ENCODE measurements at regions not wholly inside any gene's neighbourhood (a gene's known extent, or its start where the extent isn't known, plus 50 kb on each side); places are given as distances from the start of the nearest gene placed in this dataset.
A peak's percentile ranks its signal among the peaks of the same experiment; 100 is the strongest.
"Not testable (repeated sequence)": the region's sequence is repeated elsewhere in the genome, so short reads cannot be mapped to it uniquely, and the experiment has no call there.

DNA sequence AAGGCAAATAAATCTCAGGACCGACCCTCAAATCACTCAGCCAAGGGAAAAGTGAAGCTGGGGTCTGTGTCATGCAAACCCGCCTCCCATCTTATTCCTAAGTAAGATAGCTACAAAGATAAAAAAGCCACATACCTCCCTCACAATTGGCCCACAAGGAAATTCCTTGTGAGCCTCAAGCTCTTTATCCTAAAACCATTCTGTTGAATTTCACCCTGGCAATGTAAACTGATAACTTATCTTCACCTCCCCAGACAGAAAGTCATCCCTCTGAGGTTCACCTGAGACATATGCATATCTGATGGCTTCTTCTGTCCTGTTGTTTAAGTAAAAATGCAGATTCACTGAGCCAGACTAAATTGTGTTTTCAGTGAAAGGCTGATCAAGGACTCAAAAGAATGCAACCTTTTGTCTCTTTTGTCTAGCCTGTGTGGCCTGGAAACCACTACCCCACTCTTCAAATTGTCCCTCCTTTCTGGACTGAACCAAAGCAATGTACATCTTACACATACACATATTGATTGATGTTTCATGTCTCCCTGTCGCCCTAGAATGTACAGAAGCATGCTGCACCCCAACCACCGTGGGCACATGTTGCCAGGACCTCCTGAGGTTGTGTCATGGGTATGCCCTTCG, 91.3 kb downstream of the MFAP3L start:
- Histone ChIP-seq H3K9ac (ENCODE audit: low read length) (no peak overlapping the region), H2BK12ac (ENCODE audit: low read length) (peak overlapping the region; percentile 37), H3K14ac (ENCODE audit: low read length) (peak overlapping the region; percentile 56), H3K27ac (ENCODE audit: low read depth, low read length) (peak overlapping the region; percentile 95), H4K8ac (ENCODE audit: low read depth, low read length) (peak overlapping the region; percentile 45), H2AFZ (ENCODE audit: insufficient read depth, low read length, poor library complexity) (no peak overlapping the region), H3K4ac (ENCODE audit: low read depth, low read length) (peak overlapping the region; percentile 12), H3K9me3 (ENCODE audit: insufficient read depth, low read depth, low read length) (no peaks in the 10 kb centered on the region), H3K27me3 (ENCODE audit: insufficient read depth, low read length) (no peaks in the 10 kb centered on the region), H3K4me3 (ENCODE audit: low read depth, low read length) (no peak overlapping the region), H4K12ac (ENCODE audit: low read depth, low read length) (no peak overlapping the region), H2AK5ac (ENCODE audit: low read length) (no peak overlapping the region), H3K18ac (ENCODE audit: low read length) (peak overlapping the region; percentile 13), H3K4me2 (ENCODE audit: low read length) (no peak overlapping the region), H2BK120ac (ENCODE audit: insufficient read depth, low read length, poor library complexity) (peak overlapping the region; percentile 36), H3K4me1 (ENCODE audit: control insufficient read depth in 1 of 2, insufficient read depth in 2 of 2, low read length in 2 of 2) (peaks cover 7 to 9% of the 10 kb centered on the region in 2 experiments), H3K36me3 (ENCODE audit: control insufficient read depth in 1 of 2, insufficient read depth in 2 of 2, low read length in 2 of 2) (no peaks in the 10 kb centered on the region), H3K23ac (ENCODE audit: low read length) (no peak overlapping the region), H3K79me2 (ENCODE audit: control insufficient read depth, insufficient read depth, low read length, poor library complexity) (peaks cover 4% of the 10 kb centered on the region), H4K91ac (ENCODE audit: low read depth, low read length) (peak overlapping the region; percentile 67), H3K79me1 (ENCODE audit: low read length) (peaks cover 11% of the 10 kb centered on the region), H2BK5ac (ENCODE audit: low read depth, low read length, poor library complexity) (peak overlapping the region; percentile 75)
- no CpG with 5 or more reads among the region's 5 CpGs for WGBS (ENCODE audit: extremely low coverage, insufficient coverage, insufficient read length)
- peak; percentile 45 to 82 for DNase-seq

DNA sequence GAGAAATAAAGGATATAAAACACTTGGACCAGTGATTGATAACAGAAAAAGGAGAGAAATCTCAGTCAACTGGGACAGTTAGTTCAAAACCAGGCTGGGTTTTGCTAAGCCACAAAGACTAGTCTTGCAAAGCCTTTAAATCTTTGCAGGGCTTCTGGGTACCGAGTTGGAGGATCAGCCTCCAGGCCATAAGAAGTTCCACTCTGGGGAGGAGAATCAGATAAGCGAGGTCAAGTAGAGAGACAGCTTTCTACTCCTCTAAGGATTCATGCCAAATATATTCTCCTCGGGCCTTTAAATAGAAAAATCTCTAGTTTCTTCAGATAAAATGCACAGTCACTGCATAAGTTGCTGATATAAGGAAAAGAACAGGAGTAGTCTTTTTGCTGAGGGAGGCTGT, 92.7 kb downstream of the MFAP3L start:
- Histone ChIP-seq H3K14ac (ENCODE audit: low read length) (no peak overlapping the region), H2AK5ac (ENCODE audit: low read length) (no peak overlapping the region), H3K79me2 (ENCODE audit: control insufficient read depth, insufficient read depth, low read length, poor library complexity) (peaks cover 4% of the 10 kb centered on the region), H3K9me3 (ENCODE audit: insufficient read depth, low read depth, low read length) (no peaks in the 10 kb centered on the region), H3K18ac (ENCODE audit: low read length) (no peak overlapping the region), H2BK5ac (ENCODE audit: low read depth, low read length, poor library complexity) (no peak overlapping the region), H2AFZ (ENCODE audit: insufficient read depth, low read length, poor library complexity) (no peak overlapping the region), H4K91ac (ENCODE audit: low read depth, low read length) (no peak overlapping the region), H4K8ac (ENCODE audit: low read depth, low read length) (no peak overlapping the region), H3K4ac (ENCODE audit: low read depth, low read length) (no peak overlapping the region), H3K23ac (ENCODE audit: low read length) (no peak overlapping the region), H2BK12ac (ENCODE audit: low read length) (no peak overlapping the region), H3K79me1 (ENCODE audit: low read length) (peaks cover 11% of the 10 kb centered on the region), H3K4me3 (ENCODE audit: low read depth, low read length) (no peak overlapping the region), H3K36me3 (ENCODE audit: control insufficient read depth in 1 of 2, insufficient read depth in 2 of 2, low read length in 2 of 2) (no peaks in the 10 kb centered on the region), H3K4me1 (ENCODE audit: control insufficient read depth in 1 of 2, insufficient read depth in 2 of 2, low read length in 2 of 2) (peaks cover 7 to 9% of the 10 kb centered on the region in 2 experiments), H3K9ac (ENCODE audit: low read length) (no peak overlapping the region), H3K4me2 (ENCODE audit: low read length) (no peak overlapping the region), H3K27me3 (ENCODE audit: insufficient read depth, low read length) (no peaks in the 10 kb centered on the region), H4K12ac (ENCODE audit: low read depth, low read length) (no peak overlapping the region), H2BK120ac (ENCODE audit: insufficient read depth, low read length, poor library complexity) (no peak overlapping the region), H3K27ac (ENCODE audit: low read depth, low read length) (peak overlapping the region; percentile 95)
- no CpG with 5 or more reads among the region's 3 CpGs for WGBS (ENCODE audit: extremely low coverage, insufficient coverage, insufficient read length)
- DNase-seq = peak; percentile 84 to 96

DNA sequence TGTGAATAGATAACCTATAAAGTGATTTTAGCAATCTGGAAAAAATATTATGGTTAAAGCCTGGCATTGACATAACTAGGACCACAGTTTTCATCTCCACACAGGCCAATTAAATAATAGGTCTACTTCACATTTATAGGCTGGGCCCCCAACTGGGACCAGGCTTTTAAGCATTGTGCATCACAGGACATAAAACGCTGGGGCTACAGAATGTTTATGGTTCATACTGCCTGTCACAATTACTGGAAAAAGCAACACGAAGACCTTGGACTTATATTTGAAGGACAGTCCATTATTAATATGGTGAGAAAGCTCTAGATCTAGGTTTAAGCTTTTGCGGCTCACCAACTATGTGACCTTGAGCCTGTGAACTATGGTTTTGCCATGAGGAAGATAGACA, 94.2 kb downstream of the MFAP3L start:
- DNase-seq = no peak
- no peaks in the 10 kb centered on the region for H3K9me3 ChIP-seq (ENCODE audit: insufficient read depth, low read depth, low read length)
- peaks cover 4% of the 10 kb centered on the region for H3K79me2 ChIP-seq (ENCODE audit: control insufficient read depth, insufficient read depth, low read length, poor library complexity)
- no peak overlapping the region for H2AK5ac ChIP-seq (ENCODE audit: low read length)
- H3K4me2 ChIP-seq (ENCODE audit: low read length) = no peak overlapping the region
- no peak overlapping the region for H3K18ac ChIP-seq (ENCODE audit: low read length)
- H3K4me1 ChIP-seq (ENCODE audit: control insufficient read depth in 1 of 2, insufficient read depth in 2 of 2, low read length in 2 of 2) = peaks cover 7 to 9% of the 10 kb centered on the region in 2 experiments
- peak overlapping the region; percentile 59 for H4K91ac ChIP-seq (ENCODE audit: low read depth, low read length)
- H2BK5ac ChIP-seq (ENCODE audit: low read depth, low read length, poor library complexity) = no peak overlapping the region
- H3K27me3 ChIP-seq (ENCODE audit: insufficient read depth, low read length) = no peaks in the 10 kb centered on the region
- H3K36me3 ChIP-seq (ENCODE audit: control insufficient read depth in 1 of 2, insufficient read depth in 2 of 2, low read length in 2 of 2) = no peaks in the 10 kb centered on the region
- H4K12ac ChIP-seq (ENCODE audit: low read depth, low read length) = no peak overlapping the region
- no peak overlapping the region for H2AFZ ChIP-seq (ENCODE audit: insufficient read depth, low read length, poor library complexity)
- H3K4ac ChIP-seq (ENCODE audit: low read depth, low read length) = no peak overlapping the region
- H2BK12ac ChIP-seq (ENCODE audit: low read length) = no peak overlapping the region
- H3K27ac ChIP-seq (ENCODE audit: low read depth, low read length) = no peak overlapping the region
- no CpG with 5 or more reads among the region's 3 CpGs for WGBS (ENCODE audit: extremely low coverage, insufficient coverage, insufficient read length)
- H4K8ac ChIP-seq (ENCODE audit: low read depth, low read length) = no peak overlapping the region
- H2BK120ac ChIP-seq (ENCODE audit: insufficient read depth, low read length, poor library complexity) = peak overlapping the region; percentile 54
- H3K23ac ChIP-seq (ENCODE audit: low read length) = no peak overlapping the region
- no peak overlapping the region for H3K4me3 ChIP-seq (ENCODE audit: low read depth, low read length)
- no peak overlapping the region for H3K9ac ChIP-seq (ENCODE audit: low read length)
- peaks cover 9% of the 10 kb centered on the region for H3K79me1 ChIP-seq (ENCODE audit: low read length)
- no peak overlapping the region for H3K14ac ChIP-seq (ENCODE audit: low read length)

DNA sequence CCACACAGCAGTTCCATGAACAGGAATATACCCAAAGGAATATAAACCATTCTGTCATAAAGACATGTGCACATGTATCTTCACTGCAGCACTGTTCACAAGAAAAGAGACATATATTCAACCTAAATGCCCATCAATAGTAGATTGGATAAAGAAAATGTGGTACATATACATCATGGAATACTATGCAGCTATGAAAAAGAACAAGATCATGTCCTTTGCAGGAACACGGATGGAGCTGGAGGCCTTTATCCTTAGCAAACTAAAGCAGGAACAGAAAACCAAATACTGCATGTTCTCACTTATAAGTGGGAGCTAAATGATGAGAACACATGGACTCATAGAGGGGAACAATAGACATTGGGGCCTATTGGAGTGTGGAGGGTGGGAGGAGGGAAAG, 95.4 kb downstream of the MFAP3L start:
- H2BK5ac ChIP-seq (ENCODE audit: low read depth, low read length, poor library complexity); H3K4me2 ChIP-seq (ENCODE audit: low read length); H3K18ac ChIP-seq (ENCODE audit: low read length); H2BK12ac ChIP-seq (ENCODE audit: low read length); H3K23ac ChIP-seq (ENCODE audit: low read length); H3K4me1 ChIP-seq (ENCODE audit: control insufficient read depth in 1 of 2, insufficient read depth in 2 of 2, low read length in 2 of 2); H3K36me3 ChIP-seq (ENCODE audit: control insufficient read depth in 1 of 2, insufficient read depth in 2 of 2, low read length in 2 of 2); H3K27me3 ChIP-seq (ENCODE audit: insufficient read depth, low read length); H3K9ac ChIP-seq (ENCODE audit: low read length); H3K79me1 ChIP-seq (ENCODE audit: low read length); H3K14ac ChIP-seq (ENCODE audit: low read length); H2AK5ac ChIP-seq (ENCODE audit: low read length); H2AFZ ChIP-seq (ENCODE audit: insufficient read depth, low read length, poor library complexity); DNase-seq; H4K91ac ChIP-seq (ENCODE audit: low read depth, low read length); H4K12ac ChIP-seq (ENCODE audit: low read depth, low read length); H2BK120ac ChIP-seq (ENCODE audit: insufficient read depth, low read length, poor library complexity); H3K4me3 ChIP-seq (ENCODE audit: low read depth, low read length); H3K4ac ChIP-seq (ENCODE audit: low read depth, low read length); H3K79me2 ChIP-seq (ENCODE audit: control insufficient read depth, insufficient read depth, low read length, poor library complexity); H3K27ac ChIP-seq (ENCODE audit: low read depth, low read length); H3K9me3 ChIP-seq (ENCODE audit: insufficient read depth, low read depth, low read length); H4K8ac ChIP-seq (ENCODE audit: low read depth, low read length): not testable (repeated sequence)
- no CpG with 5 or more reads among the region's 1 CpG for WGBS (ENCODE audit: extremely low coverage, insufficient coverage, insufficient read length)

Measured in trophoblast cell (in vitro differentiated cells and primary cell).